Mammary epithelial cell (primary cell): ENCODE measurements at regions not wholly inside any gene's neighbourhood (a gene's known extent, or its start where the extent isn't known, plus 50 kb on each side); places are given as distances from the start of the nearest gene placed in this dataset.

Experiments
- EZH2 ChIP-seq: IDR thresholded peaks from 2 replicates; pipeline ENCODE4 v1.6.1; 2012; ENCODE audit warnings: low read length, inconsistent platforms, borderline replicate concordance
- TF ChIP-seq, protein P1 (sequence below), 2 donors: IDR thresholded peaks in 1 of 2; conservative IDR thresholded peaks in 1 of 2; 2 replicates each; pipeline ENCODE4 v1.5.1; 2011 to 2012; ENCODE audit warnings: inconsistent platforms in 2 of 2, low read length in 2 of 2, mild to moderate bottlenecking in 2 of 2, control low read depth in 1 of 2, low read depth in 1 of 2; ENCODE audit not compliant: insufficient read depth in 1 of 2; ENCODE audit errors: extremely low read depth in 1 of 2

- TF ChIP-seq, protein P1, sequence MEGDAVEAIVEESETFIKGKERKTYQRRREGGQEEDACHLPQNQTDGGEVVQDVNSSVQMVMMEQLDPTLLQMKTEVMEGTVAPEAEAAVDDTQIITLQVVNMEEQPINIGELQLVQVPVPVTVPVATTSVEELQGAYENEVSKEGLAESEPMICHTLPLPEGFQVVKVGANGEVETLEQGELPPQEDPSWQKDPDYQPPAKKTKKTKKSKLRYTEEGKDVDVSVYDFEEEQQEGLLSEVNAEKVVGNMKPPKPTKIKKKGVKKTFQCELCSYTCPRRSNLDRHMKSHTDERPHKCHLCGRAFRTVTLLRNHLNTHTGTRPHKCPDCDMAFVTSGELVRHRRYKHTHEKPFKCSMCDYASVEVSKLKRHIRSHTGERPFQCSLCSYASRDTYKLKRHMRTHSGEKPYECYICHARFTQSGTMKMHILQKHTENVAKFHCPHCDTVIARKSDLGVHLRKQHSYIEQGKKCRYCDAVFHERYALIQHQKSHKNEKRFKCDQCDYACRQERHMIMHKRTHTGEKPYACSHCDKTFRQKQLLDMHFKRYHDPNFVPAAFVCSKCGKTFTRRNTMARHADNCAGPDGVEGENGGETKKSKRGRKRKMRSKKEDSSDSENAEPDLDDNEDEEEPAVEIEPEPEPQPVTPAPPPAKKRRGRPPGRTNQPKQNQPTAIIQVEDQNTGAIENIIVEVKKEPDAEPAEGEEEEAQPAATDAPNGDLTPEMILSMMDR (conservative IDR thresholded peaks at IDR 0.05 in 1 of 2, IDR thresholded peaks at IDR 0.05 in 1 of 2; ENCODE audit: extremely low read depth in 1 of 2, insufficient read depth in 1 of 2, low read depth in 1 of 2, low read length in 2 of 2), result no peak
- no peak for TF ChIP-seq EZH2
Observed at GRCh38 chr1:228854907-228855306, 119.6 kb downstream of the RHOU start.
